ENCODE measurements at regions not wholly inside any gene's neighbourhood (a gene's known extent, or its start where the extent isn't known, plus 50 kb on each side); places are given as distances from the start of the nearest gene placed in this dataset.

- ChIA-PET POLR2A (ENCODE audit: partially characterized antibody) (no interaction called here), CTCF (ENCODE audit: partially characterized antibody) (interaction anchor here (1.1 to 1.3 kb wide), 2 partner anchors 195 to 433 kb away, joined by 4 read pairs; no protein-coding TSS in a partner anchor)
- no peak overlapping the region for H3K9ac ChIP-seq (replicated peaks in 1 of 4; ENCODE audit: extremely low read depth in 1 of 4, low read depth in 3 of 4, low read length in 3 of 4)
Observed at GRCh38 chr2:168340931-168341330, 93.5 kb upstream of the STK39 start.

More at GRCh38 chr2:168340931-168341330, 93.5 kb upstream of the STK39 start:
- H3K9me3 ChIP-seq (ENCODE audit: insufficient read depth in 2 of 2, low read depth in 1 of 2, low read length in 1 of 2): peaks cover 0 to 3% of the 10 kb centered on the region in 2 experiments; a peak in 1 of 4 replicates
- H2AFZ ChIP-seq (ENCODE audit: low read length): no peak overlapping the region
- no peak overlapping the region for H4K5ac ChIP-seq (ENCODE audit: insufficient read length, low read depth, low read length)
- no peak overlapping the region for H3K4me3 ChIP-seq (ENCODE audit: extremely low read depth in 1 of 4, insufficient read depth in 2 of 4, low read depth in 3 of 4, low read length in 4 of 4)
- no peak overlapping the region for H3K23ac ChIP-seq (ENCODE audit: insufficient read length)
- H3K18ac ChIP-seq (ENCODE audit: extremely low read depth, low read length): no peak overlapping the region
- no peak for FAIRE-seq
- H3K14ac ChIP-seq (ENCODE audit: insufficient read length): no peak overlapping the region
- no peak overlapping the region for H2BK15ac ChIP-seq (ENCODE audit: low read length)
- no peaks in the 10 kb centered on the region for H4K20me1 ChIP-seq (replicated peaks in 1 of 2; ENCODE audit: control insufficient read depth in 1 of 2, insufficient read depth in 2 of 2, low read length in 2 of 2)
- H4K91ac ChIP-seq (replicated peaks; ENCODE audit: insufficient read length, low read length): no peak overlapping the region
- peaks cover 0 to 18% (median 3%) of the 10 kb centered on the region in 4 experiments; a peak in 3 of 7 replicates for H3K4me1 ChIP-seq (replicated peaks in 1 of 4; ENCODE audit: control insufficient read depth in 3 of 4, insufficient read depth in 4 of 4, low read length in 3 of 4)
- no peak overlapping the region for H3K4ac ChIP-seq (replicated peaks; ENCODE audit: insufficient read length, low read depth, low read length)
- TF ChIP-seq RAD21 (IDR thresholded peaks at IDR 0.05 in 1 of 2, conservative IDR thresholded peaks at IDR 0.05 in 1 of 2; ENCODE audit: low read depth in 2 of 2, low read length in 2 of 2) (no peak), FOSL1 (IDR thresholded peaks at IDR 0.05; ENCODE audit: insufficient read depth, low read depth, low read length) (no peak), BCL11A (IDR thresholded peaks at IDR 0.05; ENCODE audit: low read depth in 2 of 2, low read length in 2 of 2) (no peak), SAP30 (IDR thresholded peaks at IDR 0.05; ENCODE audit: insufficient read depth, insufficient replicate concordance, low read length) (no peak), GTF2F1 (IDR thresholded peaks at IDR 0.05; ENCODE audit: borderline replicate concordance, low read depth, low read length) (no peak), SUZ12 (IDR thresholded peaks at IDR 0.05; ENCODE audit: low read length) (no peak), RBBP5 (IDR thresholded peaks at IDR 0.05; ENCODE audit: borderline replicate concordance, low read depth, low read length) (no peak), NRF1 (IDR thresholded peaks at IDR 0.05; ENCODE audit: low read depth, low read length) (no peak)
- no peak for DNase-seq (ENCODE audit: low read depth in 1 of 2, low spot score in 2 of 2)
- H3K27me3 ChIP-seq (replicated peaks in 1 of 4; ENCODE audit: control insufficient read depth in 3 of 4, extremely low read depth in 1 of 4, insufficient read depth in 3 of 4, low read length in 3 of 4): no peaks in the 10 kb centered on the region
- no peak overlapping the region for H3K4me2 ChIP-seq (ENCODE audit: insufficient read depth in 1 of 2, low read depth in 2 of 2, low read length in 2 of 2)
- H3K23me2 ChIP-seq (ENCODE audit: low read depth, low read length): no peaks in the 10 kb centered on the region
- H3K36me3 ChIP-seq (ENCODE audit: control insufficient read depth in 2 of 4, insufficient read depth in 4 of 4, low read length in 3 of 4): no peaks in the 10 kb centered on the region
- H2BK120ac ChIP-seq (replicated peaks; ENCODE audit: low read depth, low read length): no peak overlapping the region
- H2BK12ac ChIP-seq (ENCODE audit: low read depth, low read length): no peak overlapping the region
- no peak overlapping the region for H2BK20ac ChIP-seq (ENCODE audit: low read length)
- no peak overlapping the region for H2BK5ac ChIP-seq (ENCODE audit: low read depth, low read length)
- no peaks in the 10 kb centered on the region for H3K79me2 ChIP-seq (ENCODE audit: control insufficient read depth in 1 of 2, insufficient read depth in 2 of 2, low read length in 2 of 2)
- 89% methylated on average over 5 of the region's 5 CpGs; no CpG with 5 or more reads in 1 of the 2 experiments for WGBS, 2 experiments (ENCODE audit: extremely low coverage in 1 of 2, insufficient coverage in 1 of 2, insufficient read length in 1 of 2, insufficient replicate concordance in 2 of 2, low coverage in 1 of 2, low lambda C conversion rate in 2 of 2, missing lambda C conversion rate in 1 of 2)
- no peak overlapping the region for H2AK5ac ChIP-seq (ENCODE audit: low read depth, low read length)
- H3K79me1 ChIP-seq (ENCODE audit: low read depth, low read length): no peaks in the 10 kb centered on the region
- no peak overlapping the region for H3K27ac ChIP-seq (ENCODE audit: low read depth, low read length)
- H3K56ac ChIP-seq (replicated peaks; ENCODE audit: insufficient read length, low read depth, low read length): no peak overlapping the region
- no peak overlapping the region for H4K8ac ChIP-seq (ENCODE audit: extremely low read depth, insufficient read depth, low read length)
